ENCODE measurements at regions not wholly inside any gene's neighbourhood (a gene's known extent, or its start where the extent isn't known, plus 50 kb on each side); places are given as distances from the start of the nearest gene placed in this dataset.

DNA sequence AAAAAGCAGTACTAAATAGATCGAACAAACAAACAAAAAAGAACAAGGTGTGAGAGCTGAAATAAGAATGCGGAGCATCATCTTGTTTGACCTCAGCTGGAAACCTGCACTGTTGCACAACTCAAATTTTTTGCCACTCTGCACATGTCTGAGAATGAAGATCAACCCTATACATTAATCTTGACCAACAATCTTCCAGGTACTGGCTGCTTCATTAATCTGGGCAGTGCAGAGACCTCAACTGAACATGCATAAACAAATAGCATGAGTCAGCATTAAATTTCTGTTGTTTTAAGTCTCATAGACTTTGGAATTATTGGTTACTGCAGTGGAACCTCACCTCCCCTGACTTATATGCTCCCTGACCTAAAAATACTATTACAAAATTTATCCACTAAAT, 114.6 kb upstream of the FTMT start:
- H3K4me3 ChIP-seq = no peak overlapping the region
- intact Hi-C loops (cut with micrococcal nuclease) = no loop called here
- H3K9me3 ChIP-seq (replicated peaks) = peaks cover 35% of the 10 kb centered on the region

DNA sequence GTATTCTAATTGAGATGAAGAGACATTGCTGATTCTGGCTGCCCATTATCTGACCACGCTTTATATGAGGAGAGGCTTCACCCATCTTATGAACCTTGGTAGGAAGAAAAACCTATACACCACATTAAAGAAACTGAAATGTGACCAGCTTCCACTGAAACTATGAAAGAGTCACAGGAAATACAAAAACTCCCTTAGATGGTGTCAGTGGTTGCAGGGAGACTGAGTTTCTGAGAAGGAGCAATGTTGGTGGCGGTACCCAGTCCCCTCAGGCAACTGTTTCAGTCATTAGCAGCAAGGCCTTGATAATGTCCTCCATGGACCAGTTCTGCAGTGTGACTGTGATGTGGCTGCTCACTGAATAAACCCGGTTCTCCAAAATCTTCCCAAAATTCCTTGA, 110.5 kb upstream of the FTMT start:
- H3K36me3 ChIP-seq = no peaks in the 10 kb centered on the region
- TF ChIP-seq, protein P1, sequence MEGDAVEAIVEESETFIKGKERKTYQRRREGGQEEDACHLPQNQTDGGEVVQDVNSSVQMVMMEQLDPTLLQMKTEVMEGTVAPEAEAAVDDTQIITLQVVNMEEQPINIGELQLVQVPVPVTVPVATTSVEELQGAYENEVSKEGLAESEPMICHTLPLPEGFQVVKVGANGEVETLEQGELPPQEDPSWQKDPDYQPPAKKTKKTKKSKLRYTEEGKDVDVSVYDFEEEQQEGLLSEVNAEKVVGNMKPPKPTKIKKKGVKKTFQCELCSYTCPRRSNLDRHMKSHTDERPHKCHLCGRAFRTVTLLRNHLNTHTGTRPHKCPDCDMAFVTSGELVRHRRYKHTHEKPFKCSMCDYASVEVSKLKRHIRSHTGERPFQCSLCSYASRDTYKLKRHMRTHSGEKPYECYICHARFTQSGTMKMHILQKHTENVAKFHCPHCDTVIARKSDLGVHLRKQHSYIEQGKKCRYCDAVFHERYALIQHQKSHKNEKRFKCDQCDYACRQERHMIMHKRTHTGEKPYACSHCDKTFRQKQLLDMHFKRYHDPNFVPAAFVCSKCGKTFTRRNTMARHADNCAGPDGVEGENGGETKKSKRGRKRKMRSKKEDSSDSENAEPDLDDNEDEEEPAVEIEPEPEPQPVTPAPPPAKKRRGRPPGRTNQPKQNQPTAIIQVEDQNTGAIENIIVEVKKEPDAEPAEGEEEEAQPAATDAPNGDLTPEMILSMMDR (IDR thresholded peaks at IDR 0.05; ENCODE audit: borderline replicate concordance) = no peak
- no peaks in the 10 kb centered on the region for H3K27me3 ChIP-seq (ENCODE audit: low read depth)
- H3K4me3 ChIP-seq = no peak overlapping the region
- H3K9me3 ChIP-seq (replicated peaks) = peaks cover 36% of the 10 kb centered on the region
- H3K27ac ChIP-seq (replicated peaks) = no peak overlapping the region
- intact Hi-C loops (cut with micrococcal nuclease) = no loop called here
- no peak for DNase-seq
- no peaks in the 10 kb centered on the region for H3K4me1 ChIP-seq

More for the DNA sequence above, 114.6 kb upstream of the FTMT start:
- Histone ChIP-seq H3K27me3 (ENCODE audit: low read depth) (no peaks in the 10 kb centered on the region), H3K27ac (replicated peaks) (no peak overlapping the region), H3K36me3 (no peaks in the 10 kb centered on the region), H3K4me1 (peaks cover 9% of the 10 kb centered on the region)
- TF ChIP-seq, protein P1 (IDR thresholded peaks at IDR 0.05; ENCODE audit: borderline replicate concordance) = no peak
- no peak for DNase-seq

DNA sequence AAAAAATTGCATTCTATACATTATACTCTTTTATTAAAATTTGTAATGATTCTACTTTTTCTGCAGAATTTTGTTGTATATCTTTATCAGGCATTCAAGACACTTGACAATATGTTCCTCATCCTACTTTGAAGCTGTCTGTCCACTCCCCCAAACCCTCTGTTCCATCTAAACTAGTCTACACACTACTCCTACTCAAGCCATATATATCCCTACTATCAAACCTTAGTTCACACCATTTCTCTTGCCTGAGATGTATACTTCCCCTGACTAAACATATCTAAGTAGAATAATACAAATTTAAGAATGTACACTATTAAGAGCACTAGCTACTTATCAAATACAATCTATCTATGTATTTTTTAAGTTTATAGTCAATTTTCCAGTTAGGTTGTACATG, 107.1 kb upstream of the FTMT start:
- no peak overlapping the region for H3K4me3 ChIP-seq
- peaks cover 26% of the 10 kb centered on the region for H3K9me3 ChIP-seq (replicated peaks)
- intact Hi-C loops (cut with micrococcal nuclease) = no loop called here
- H3K27me3 ChIP-seq (ENCODE audit: low read depth) = no peaks in the 10 kb centered on the region
- peaks cover 4% of the 10 kb centered on the region for H3K4me1 ChIP-seq
- no peak overlapping the region for H3K27ac ChIP-seq (replicated peaks)
- H3K36me3 ChIP-seq = no peaks in the 10 kb centered on the region
- TF ChIP-seq, protein P1 (IDR thresholded peaks at IDR 0.05; ENCODE audit: borderline replicate concordance) = no peak
- DNase-seq = no peak

- no peak for DNase-seq
- intact Hi-C loops (cut with micrococcal nuclease) = no loop called here
- peaks cover 4% of the 10 kb centered on the region for H3K4me1 ChIP-seq
- H3K27ac ChIP-seq (replicated peaks) = no peak overlapping the region
- TF ChIP-seq, protein P1 (IDR thresholded peaks at IDR 0.05; ENCODE audit: borderline replicate concordance) = no peak
- H3K27me3 ChIP-seq (ENCODE audit: low read depth) = no peaks in the 10 kb centered on the region
- no peaks in the 10 kb centered on the region for H3K36me3 ChIP-seq
- peaks cover 18% of the 10 kb centered on the region for H3K9me3 ChIP-seq (replicated peaks)
- no peak overlapping the region for H3K4me3 ChIP-seq
Observed at GRCh38 chr5:121745407-121745806, 106.3 kb upstream of the FTMT start.

GRCh38 chr5:121746763-121747162, 104.9 kb upstream of the FTMT start:
- DNase-seq = no peak
- TF ChIP-seq, protein P1 (IDR thresholded peaks at IDR 0.05; ENCODE audit: borderline replicate concordance) = no peak
- intact Hi-C loops (cut with micrococcal nuclease) = no loop called here

DNA sequence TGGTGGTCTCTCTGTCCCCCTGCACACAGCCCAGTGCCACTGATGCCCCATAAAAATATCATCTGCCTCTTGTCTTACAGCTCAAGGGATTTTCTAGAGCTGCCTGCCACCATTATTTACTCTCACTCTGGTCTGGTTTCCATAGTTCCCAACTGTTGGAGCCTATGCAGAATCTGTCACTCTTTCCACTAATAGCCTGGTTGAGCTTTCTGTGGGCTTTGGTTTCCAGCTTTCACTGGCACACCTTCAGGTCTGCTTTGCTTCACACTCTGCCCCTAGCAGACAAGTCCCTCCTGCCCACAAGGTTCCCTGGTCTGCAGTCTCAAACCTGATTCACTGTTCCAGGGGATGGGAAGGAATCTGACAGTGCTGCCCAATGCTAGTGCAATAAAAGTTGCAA, 103.0 kb upstream of the FTMT start:
- H3K36me3 ChIP-seq = no peaks in the 10 kb centered on the region
- TF ChIP-seq, protein P1 (IDR thresholded peaks at IDR 0.05; ENCODE audit: borderline replicate concordance) = no peak
- DNase-seq = no peak
- intact Hi-C loops (cut with micrococcal nuclease) = no loop called here
- H3K4me1 ChIP-seq = peaks cover 4% of the 10 kb centered on the region
- H3K27ac ChIP-seq (replicated peaks) = no peak overlapping the region
- no peaks in the 10 kb centered on the region for H3K9me3 ChIP-seq (replicated peaks)
- H3K27me3 ChIP-seq (ENCODE audit: low read depth) = no peaks in the 10 kb centered on the region
- no peak overlapping the region for H3K4me3 ChIP-seq

More at GRCh38 chr5:121746763-121747162, 104.9 kb upstream of the FTMT start:
- Histone ChIP-seq H3K4me1 (peaks cover 4% of the 10 kb centered on the region), H3K9me3 (replicated peaks) (peaks cover 4% of the 10 kb centered on the region), H3K27ac (replicated peaks) (no peak overlapping the region), H3K36me3 (no peaks in the 10 kb centered on the region), H3K4me3 (no peak overlapping the region), H3K27me3 (ENCODE audit: low read depth) (no peaks in the 10 kb centered on the region)

All from left ventricle myocardium inferior (tissue), 1 donor.